IPS-18a (cell line): ENCODE measurements at regions not wholly inside any gene's neighbourhood (a gene's known extent, or its start where the extent isn't known, plus 50 kb on each side); places are given as distances from the start of the nearest gene placed in this dataset.

Experiments
- H3K27ac ChIP-seq: one replicate; pipeline ENCODE4 v1.5.1; 2013; ENCODE audit warnings: low read length
- H3K27me3 ChIP-seq: one replicate; pipeline ENCODE4 v1.6.1; 2013; ENCODE audit warnings: mild to moderate bottlenecking, low read length; ENCODE audit not compliant: control insufficient read depth, insufficient read depth
- H3K36me3 ChIP-seq: one replicate; pipeline ENCODE4 v1.6.1; 2013; ENCODE audit warnings: low read depth, low read length; ENCODE audit not compliant: control insufficient read depth
- H3K4me1 ChIP-seq: one replicate; pipeline ENCODE4 v1.6.1; 2013; ENCODE audit warnings: low read depth, low read length; ENCODE audit not compliant: control insufficient read depth
- H3K4me3 ChIP-seq: one replicate; pipeline ENCODE4 v1.5.1; 2013; ENCODE audit warnings: low read length
- H3K9ac ChIP-seq: one replicate; pipeline ENCODE4 v1.6.1; 2013; ENCODE audit warnings: mild to moderate bottlenecking, low read length, moderate library complexity
- H3K9me3 ChIP-seq: one replicate; pipeline ENCODE4 v1.6.1; 2013; ENCODE audit warnings: low read depth, low read length; ENCODE audit not compliant: control insufficient read depth

GRCh38 chr2:65823511-65823910 is 391.1 kb upstream of the SPRED2 start:
- no peak overlapping the region for H3K9ac ChIP-seq
- no peaks in the 10 kb centered on the region for H3K9me3 ChIP-seq
- H3K27ac ChIP-seq = no peak overlapping the region
- no peak overlapping the region for H3K4me3 ChIP-seq
- no peaks in the 10 kb centered on the region for H3K36me3 ChIP-seq
- H3K4me1 ChIP-seq = peaks cover 5% of the 10 kb centered on the region
- H3K27me3 ChIP-seq = no peaks in the 10 kb centered on the region

- Histone ChIP-seq H3K27ac (no peak overlapping the region), H3K9ac (no peak overlapping the region), H3K9me3 (no peaks in the 10 kb centered on the region), H3K36me3 (no peaks in the 10 kb centered on the region), H3K4me3 (no peak overlapping the region), H3K27me3 (no peaks in the 10 kb centered on the region), H3K4me1 (peaks cover 5% of the 10 kb centered on the region)
These were observed 388.1 kb upstream of the SPRED2 start for GRCh38 chr2:65820454-65820853.

DNA sequence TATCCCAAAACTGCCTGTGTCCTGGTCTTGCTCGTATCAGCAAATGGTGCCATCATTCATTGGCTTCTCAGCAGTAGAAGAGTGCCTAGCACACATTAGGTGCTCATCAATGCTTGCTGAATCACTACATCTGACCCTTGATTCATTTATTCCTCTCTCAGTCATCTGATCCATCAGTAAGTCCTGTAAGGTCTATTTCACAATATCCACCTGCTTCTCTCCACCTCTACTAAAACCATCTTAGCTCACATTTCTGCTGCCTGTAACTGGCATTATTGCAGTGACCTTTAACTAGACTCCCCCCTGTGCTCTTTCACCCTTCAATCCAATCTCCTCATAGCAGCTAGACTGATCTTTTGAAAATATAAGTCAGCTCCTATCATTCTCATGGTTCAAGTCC is 387.6 kb upstream of the SPRED2 start:
- H3K27me3 ChIP-seq = no peaks in the 10 kb centered on the region
- H3K27ac ChIP-seq = no peak overlapping the region
- H3K4me3 ChIP-seq = no peak overlapping the region
- no peaks in the 10 kb centered on the region for H3K36me3 ChIP-seq
- peaks cover 5% of the 10 kb centered on the region for H3K4me1 ChIP-seq
- H3K9me3 ChIP-seq = no peaks in the 10 kb centered on the region
- H3K9ac ChIP-seq = no peak overlapping the region

DNA sequence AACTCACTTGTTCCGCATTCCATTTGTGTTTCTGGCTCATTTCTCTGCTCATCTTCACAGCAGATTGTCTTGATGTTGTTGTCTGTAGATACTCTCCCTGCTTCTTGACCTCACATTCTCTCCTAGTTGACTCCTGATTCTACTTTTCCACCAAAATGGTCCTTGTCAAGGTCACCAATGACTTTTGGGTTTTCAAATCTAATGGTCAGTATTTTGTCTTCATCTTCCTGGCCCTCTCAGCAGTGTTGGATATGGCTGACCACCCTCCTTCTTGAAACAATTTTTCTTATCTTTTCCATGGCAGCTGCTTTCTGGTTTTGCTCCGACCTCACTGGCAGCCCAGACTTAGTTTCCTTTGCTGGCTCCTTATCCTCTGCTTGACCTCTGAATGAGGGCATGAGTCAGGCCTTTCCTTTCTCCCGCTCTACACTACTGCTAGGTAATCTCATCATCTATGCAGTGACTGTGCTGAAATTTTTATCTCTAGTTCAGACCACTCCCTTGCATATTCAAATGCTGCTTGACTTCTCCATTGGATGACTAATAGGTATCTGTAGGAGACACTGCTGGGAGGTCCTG is 386.6 kb upstream of the SPRED2 start:
- Histone ChIP-seq H3K4me3 (no peak overlapping the region), H3K9me3 (no peaks in the 10 kb centered on the region), H3K9ac (no peak overlapping the region), H3K4me1 (peaks cover 2% of the 10 kb centered on the region), H3K27ac (no peak overlapping the region), H3K27me3 (no peaks in the 10 kb centered on the region), H3K36me3 (no peaks in the 10 kb centered on the region)

GRCh38 chr2:65813631-65814173 is 381.3 kb upstream of the SPRED2 start:
- H3K27me3 ChIP-seq = no peaks in the 10 kb centered on the region
- no peaks in the 10 kb centered on the region for H3K4me1 ChIP-seq
- no peak overlapping the region for H3K9ac ChIP-seq
- no peaks in the 10 kb centered on the region for H3K9me3 ChIP-seq
- H3K4me3 ChIP-seq = no peak overlapping the region
- H3K27ac ChIP-seq = no peak overlapping the region
- no peaks in the 10 kb centered on the region for H3K36me3 ChIP-seq

DNA sequence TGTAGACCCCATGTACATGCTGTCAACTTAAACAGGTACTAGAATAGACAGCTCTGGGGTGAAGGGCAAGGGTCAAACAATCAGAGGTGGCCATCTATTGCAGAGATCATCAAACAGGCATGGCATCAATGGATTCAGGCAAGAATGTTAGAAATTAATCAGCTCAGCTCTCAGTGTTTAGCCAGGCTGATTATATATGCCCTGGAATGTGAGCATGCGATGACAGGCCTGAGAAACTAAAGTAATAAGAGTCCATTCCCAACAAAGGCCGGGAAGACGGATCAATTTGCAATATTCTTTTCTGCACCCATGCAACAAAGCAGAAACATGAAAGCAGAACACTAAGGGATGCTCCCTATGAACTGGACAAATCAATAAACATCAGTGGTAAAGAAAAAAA is 380.5 kb upstream of the SPRED2 start:
- Histone ChIP-seq H3K4me3 (no peak overlapping the region), H3K27me3 (no peaks in the 10 kb centered on the region)

GRCh38 chr2:65807942-65808341 is 375.5 kb upstream of the SPRED2 start:
- Histone ChIP-seq H3K4me1 (no peaks in the 10 kb centered on the region), H3K9ac (no peak overlapping the region), H3K27ac (no peak overlapping the region), H3K9me3 (no peaks in the 10 kb centered on the region), H3K27me3 (no peaks in the 10 kb centered on the region), H3K36me3 (no peaks in the 10 kb centered on the region), H3K4me3 (no peak overlapping the region)

More for the DNA sequence above, 380.5 kb upstream of the SPRED2 start:
- no peaks in the 10 kb centered on the region for H3K4me1 ChIP-seq
- no peaks in the 10 kb centered on the region for H3K9me3 ChIP-seq
- no peak overlapping the region for H3K27ac ChIP-seq
- H3K36me3 ChIP-seq = no peaks in the 10 kb centered on the region
- H3K9ac ChIP-seq = no peak overlapping the region

GRCh38 chr2:65804777-65805176 is 372.4 kb upstream of the SPRED2 start:
- no peaks in the 10 kb centered on the region for H3K36me3 ChIP-seq
- no peak overlapping the region for H3K27ac ChIP-seq

DNA sequence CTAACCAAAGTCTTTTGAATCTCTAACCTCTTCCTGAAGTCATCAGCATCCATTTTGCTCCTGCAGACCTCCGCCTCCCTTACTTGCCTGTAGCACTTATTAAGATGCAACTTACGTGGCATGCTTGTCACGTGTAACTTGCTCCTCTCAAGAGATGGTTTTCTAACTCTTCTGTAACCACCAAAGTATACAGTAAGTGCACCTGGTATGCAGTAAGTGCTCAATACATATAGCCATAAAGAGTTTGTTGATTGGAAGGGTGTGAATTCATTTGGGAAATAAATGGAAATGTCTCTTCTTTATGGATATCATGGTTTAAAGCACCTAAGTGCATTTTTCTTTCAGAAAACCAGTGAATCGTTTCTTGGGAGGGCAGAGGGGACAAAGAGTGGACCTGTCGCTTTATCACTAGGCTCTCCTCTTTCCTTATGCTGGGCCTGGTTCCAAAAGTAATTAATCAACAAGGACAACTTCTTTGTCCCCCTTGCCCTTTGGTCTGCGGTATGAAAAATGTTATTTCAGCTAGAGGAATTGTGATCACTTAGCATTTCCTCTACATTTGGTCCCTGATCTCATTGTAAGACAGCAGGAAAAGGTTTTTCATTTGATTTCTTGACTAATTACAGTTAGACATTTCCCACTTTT is 370.0 kb upstream of the SPRED2 start:
- Histone ChIP-seq H3K27me3 (no peaks in the 10 kb centered on the region), H3K27ac (no peak overlapping the region), H3K9ac (no peak overlapping the region), H3K4me1 (no peaks in the 10 kb centered on the region), H3K4me3 (no peak overlapping the region), H3K9me3 (no peaks in the 10 kb centered on the region), H3K36me3 (no peaks in the 10 kb centered on the region)

More at GRCh38 chr2:65804777-65805176, 372.4 kb upstream of the SPRED2 start:
- H3K9me3 ChIP-seq = no peaks in the 10 kb centered on the region
- no peak overlapping the region for H3K4me3 ChIP-seq
- no peaks in the 10 kb centered on the region for H3K4me1 ChIP-seq
- no peaks in the 10 kb centered on the region for H3K27me3 ChIP-seq
- H3K9ac ChIP-seq = no peak overlapping the region

DNA sequence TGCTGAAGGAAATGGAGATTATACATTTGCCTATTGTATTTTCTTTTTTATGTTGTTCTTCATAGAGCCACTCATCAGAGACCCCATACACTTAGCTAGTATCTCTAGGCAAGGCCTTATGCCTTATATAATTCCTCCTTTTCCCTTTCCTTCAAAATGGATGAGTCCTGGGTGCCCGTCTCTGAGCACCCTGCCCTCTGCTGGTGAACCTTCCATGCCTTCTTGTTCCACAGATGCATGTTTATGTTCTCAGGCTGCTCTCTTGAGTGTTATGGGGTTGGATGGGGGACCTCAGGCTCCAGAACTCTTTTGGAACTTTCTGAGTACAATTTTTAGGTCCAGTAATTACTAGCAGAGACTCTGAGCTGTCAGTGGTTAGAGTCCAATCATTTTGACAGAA is 368.6 kb upstream of the SPRED2 start:
- H3K4me3 ChIP-seq = no peak overlapping the region
- no peaks in the 10 kb centered on the region for H3K9me3 ChIP-seq
- H3K27me3 ChIP-seq = no peaks in the 10 kb centered on the region
- no peak overlapping the region for H3K27ac ChIP-seq
- H3K9ac ChIP-seq = no peak overlapping the region
- H3K36me3 ChIP-seq = no peaks in the 10 kb centered on the region
- H3K4me1 ChIP-seq = no peaks in the 10 kb centered on the region

DNA sequence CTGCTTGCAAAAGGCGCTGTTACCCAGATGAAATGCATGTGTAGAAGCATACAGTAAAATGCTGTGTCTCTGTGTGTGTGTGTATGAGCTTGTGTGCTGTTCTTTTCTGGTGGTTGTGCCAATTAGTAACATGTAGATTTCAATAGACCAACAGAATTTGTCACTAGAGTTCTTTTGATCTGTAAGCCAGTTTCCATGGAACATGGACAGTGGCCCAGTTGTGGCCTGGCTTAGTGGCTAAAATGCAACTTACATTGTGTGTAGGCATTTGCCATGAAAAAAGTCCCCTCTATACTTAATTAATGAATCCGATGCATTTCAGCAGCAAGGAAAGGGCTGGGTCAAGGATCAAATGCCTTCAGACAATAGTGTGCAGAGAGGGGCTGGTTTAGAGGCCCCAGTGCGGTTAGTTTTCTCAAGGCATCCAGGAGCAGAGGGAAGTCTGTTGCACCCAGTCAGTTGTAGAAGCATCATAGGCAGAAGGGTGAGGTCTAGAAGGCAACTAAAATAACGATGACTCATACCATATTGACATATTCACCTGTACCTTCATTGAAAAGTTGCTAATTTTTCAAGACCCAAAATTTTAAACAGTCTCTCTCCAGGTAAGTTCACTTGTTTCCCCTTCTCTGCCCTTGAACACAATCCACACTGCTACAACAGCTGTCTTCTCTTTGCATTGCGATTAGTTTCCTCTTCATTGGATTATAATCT is 366.9 kb upstream of the SPRED2 start:
- no peaks in the 10 kb centered on the region for H3K27me3 ChIP-seq
- no peak overlapping the region for H3K9ac ChIP-seq
- H3K27ac ChIP-seq = no peak overlapping the region
- H3K4me3 ChIP-seq = no peak overlapping the region
- H3K4me1 ChIP-seq = no peaks in the 10 kb centered on the region
- H3K9me3 ChIP-seq = no peaks in the 10 kb centered on the region
- H3K36me3 ChIP-seq = no peaks in the 10 kb centered on the region
